Mammary epithelial cell (primary cell): ENCODE measurements at regions not wholly inside any gene's neighbourhood (a gene's known extent, or its start where the extent isn't known, plus 50 kb on each side); places are given as distances from the start of the nearest gene placed in this dataset.

Source experiments
- CTCF ChIP-seq, 2 donors: IDR thresholded peaks in 1 of 2; conservative IDR thresholded peaks in 1 of 2; 2 replicates each; pipeline ENCODE4 v1.5.1; 2011 to 2012; ENCODE audit warnings: inconsistent platforms in 2 of 2, low read length in 2 of 2, mild to moderate bottlenecking in 2 of 2, control low read depth in 1 of 2, low read depth in 1 of 2; ENCODE audit not compliant: insufficient read depth in 1 of 2; ENCODE audit errors: extremely low read depth in 1 of 2
- EZH2 ChIP-seq: IDR thresholded peaks from 2 replicates; pipeline ENCODE4 v1.6.1; 2012; ENCODE audit warnings: low read length, inconsistent platforms, borderline replicate concordance

DNA sequence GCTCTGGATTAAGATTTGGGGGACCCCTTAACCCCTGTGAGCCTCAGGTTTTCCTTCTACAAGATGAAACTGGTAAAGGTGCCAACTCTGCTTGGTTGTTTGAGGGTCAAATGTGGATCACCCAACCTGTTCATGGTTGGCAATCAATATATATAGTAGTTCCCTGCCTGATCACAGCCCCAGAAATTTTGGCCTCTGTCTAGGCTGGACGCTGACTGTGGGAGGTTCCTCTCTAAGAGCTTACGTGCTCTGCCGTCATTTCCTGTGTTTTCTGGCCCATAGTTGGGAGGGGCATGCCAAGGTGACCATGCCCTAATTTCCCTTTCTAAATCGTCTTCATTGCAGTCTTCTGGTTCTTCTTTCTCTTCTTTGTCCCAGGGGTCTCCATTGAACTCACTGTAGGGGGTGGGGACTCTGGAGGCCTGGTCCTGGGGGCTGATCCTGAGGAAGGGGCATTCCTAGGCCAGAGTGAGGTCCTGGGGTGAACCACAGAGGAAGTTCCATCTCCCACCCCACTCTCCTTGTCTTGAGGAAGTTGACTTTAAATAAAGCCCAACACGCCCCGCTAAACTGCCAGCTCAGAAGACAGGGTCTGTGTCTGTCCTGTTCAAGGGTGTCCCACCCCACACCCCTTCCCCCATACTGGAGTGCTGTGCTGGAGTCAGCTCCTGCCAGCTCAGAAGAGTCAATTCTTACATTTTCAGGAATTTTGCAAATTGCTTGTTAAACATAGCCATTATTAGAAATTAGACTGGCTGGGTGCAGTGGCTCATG lies 98.9 kb upstream of the SDK1 start:
- TF ChIP-seq CTCF (conservative IDR thresholded peaks at IDR 0.05 in 1 of 2, IDR thresholded peaks at IDR 0.05 in 1 of 2; ENCODE audit: extremely low read depth in 1 of 2, insufficient read depth in 1 of 2, low read depth in 1 of 2, low read length in 2 of 2) (no peak), EZH2 (no peak)
